Nephron (organoid): ENCODE measurements at regions not wholly inside any gene's neighbourhood (a gene's known extent, or its start where the extent isn't known, plus 50 kb on each side); places are given as distances from the start of the nearest gene placed in this dataset.
"Not testable (repeated sequence)": the region's sequence is repeated elsewhere in the genome, so short reads cannot be mapped to it uniquely, and the experiment has no call there.

Experiments
- H3K27ac Mint-ChIP-seq, 3 experiments: 2 replicates each; pipeline ENCODE4 v1.8.0; 2020; ENCODE audit warnings: mixed read lengths in 3 of 3, mild to moderate bottlenecking in 2 of 3, moderate library complexity in 1 of 3
- H3K27me3 Mint-ChIP-seq: 2 replicates; pipeline ENCODE4 v1.8.0; 2021; ENCODE audit warnings: low read depth, mild to moderate bottlenecking, moderate library complexity, mixed read lengths
- H3K36me3 Mint-ChIP-seq: 2 replicates; pipeline ENCODE4 v1.8.0; 2020; ENCODE audit warnings: low read depth, mixed read lengths
- H3K4me1 Mint-ChIP-seq: 2 replicates; pipeline ENCODE4 v1.8.0; 2020; ENCODE audit warnings: mixed read lengths
- H3K4me3 Mint-ChIP-seq, 3 experiments: 2 replicates each; pipeline ENCODE4 v1.8.0; 2020; ENCODE audit warnings: mild to moderate bottlenecking in 3 of 3, mixed read lengths in 3 of 3, moderate library complexity in 2 of 3
- H3K9me3 Mint-ChIP-seq: 2 replicates; pipeline ENCODE4 v1.8.0; 2020; ENCODE audit warnings: mixed read lengths
- CTCF ChIP-seq, 3 experiments: fragments of 200-600 bp; sonication (generic); IDR thresholded peaks; one replicate each; pipeline ENCODE4 v1.5.0; 2021; ENCODE audit warnings: antibody characterized with exemption in 3 of 3; ENCODE audit not compliant: unreplicated experiment in 3 of 3

- Mint-ChIP-seq H3K36me3 (no peaks in the 10 kb centered on the region), H3K27me3 (peaks cover 15% of the 10 kb centered on the region), H3K9me3 (no peaks in the 10 kb centered on the region), H3K4me1 (no peaks in the 10 kb centered on the region), H3K27ac (no peak overlapping the region), H3K4me3 (no peak overlapping the region)
- no peak for TF ChIP-seq CTCF (IDR thresholded peaks at IDR 0.05; ENCODE audit: unreplicated experiment in 3 of 3)
Measured at GRCh38 chr7:96920713-96921112, 84.6 kb upstream of the DLX6 start.

- Mint-ChIP-seq H3K27ac (no peak overlapping the region), H3K4me3 (no peak overlapping the region), H3K9me3 (no peaks in the 10 kb centered on the region), H3K36me3 (no peaks in the 10 kb centered on the region), H3K4me1 (no peaks in the 10 kb centered on the region), H3K27me3 (peaks cover 15% of the 10 kb centered on the region)
- TF ChIP-seq CTCF (IDR thresholded peaks at IDR 0.05; ENCODE audit: unreplicated experiment in 3 of 3): no peak
Measured at GRCh38 chr7:96921231-96921630, 84.1 kb upstream of the DLX6 start.

- no peaks in the 10 kb centered on the region for H3K9me3 Mint-ChIP-seq
- peaks cover 18% of the 10 kb centered on the region for H3K27me3 Mint-ChIP-seq
- H3K27ac Mint-ChIP-seq: no peak overlapping the region
- H3K36me3 Mint-ChIP-seq: no peaks in the 10 kb centered on the region
- H3K4me1 Mint-ChIP-seq: no peaks in the 10 kb centered on the region
- no peak for TF ChIP-seq CTCF (IDR thresholded peaks at IDR 0.05; ENCODE audit: unreplicated experiment in 3 of 3)
- no peak overlapping the region for H3K4me3 Mint-ChIP-seq
Measured at GRCh38 chr7:96921771-96922170, 83.6 kb upstream of the DLX6 start.

GRCh38 chr7:96923345-96923744 lies 82.0 kb upstream of the DLX6 start:
- not testable (repeated sequence) for H3K36me3 Mint-ChIP-seq, H3K4me1 Mint-ChIP-seq, H3K9me3 Mint-ChIP-seq, H3K4me3 Mint-ChIP-seq, H3K27ac Mint-ChIP-seq
- H3K27me3 Mint-ChIP-seq: peaks cover 19% of the 10 kb centered on the region

GRCh38 chr7:96927131-96927530 lies 78.2 kb upstream of the DLX6 start:
- H3K27ac Mint-ChIP-seq: no peak overlapping the region
- TF ChIP-seq CTCF (IDR thresholded peaks at IDR 0.05; ENCODE audit: unreplicated experiment in 3 of 3): no peak
- no peaks in the 10 kb centered on the region for H3K9me3 Mint-ChIP-seq
- H3K27me3 Mint-ChIP-seq: peaks cover 19% of the 10 kb centered on the region
- H3K4me1 Mint-ChIP-seq: no peaks in the 10 kb centered on the region
- H3K36me3 Mint-ChIP-seq: no peaks in the 10 kb centered on the region
- H3K4me3 Mint-ChIP-seq: no peak overlapping the region

- peaks cover 22% of the 10 kb centered on the region for H3K27me3 Mint-ChIP-seq
- no peak overlapping the region for H3K27ac Mint-ChIP-seq
- no peaks in the 10 kb centered on the region for H3K9me3 Mint-ChIP-seq
- no peak overlapping the region for H3K4me3 Mint-ChIP-seq
- TF ChIP-seq CTCF (IDR thresholded peaks at IDR 0.05; ENCODE audit: unreplicated experiment in 3 of 3): no peak
- no peaks in the 10 kb centered on the region for H3K4me1 Mint-ChIP-seq
- no peaks in the 10 kb centered on the region for H3K36me3 Mint-ChIP-seq
Measured at GRCh38 chr7:96928965-96929364, 76.4 kb upstream of the DLX6 start.
